ENCODE measurements at regions not wholly inside any gene's neighbourhood (a gene's known extent, or its start where the extent isn't known, plus 50 kb on each side); places are given as distances from the start of the nearest gene placed in this dataset.
"Not testable (repeated sequence)": the region's sequence is repeated elsewhere in the genome, so short reads cannot be mapped to it uniquely, and the experiment has no call there.

DNA sequence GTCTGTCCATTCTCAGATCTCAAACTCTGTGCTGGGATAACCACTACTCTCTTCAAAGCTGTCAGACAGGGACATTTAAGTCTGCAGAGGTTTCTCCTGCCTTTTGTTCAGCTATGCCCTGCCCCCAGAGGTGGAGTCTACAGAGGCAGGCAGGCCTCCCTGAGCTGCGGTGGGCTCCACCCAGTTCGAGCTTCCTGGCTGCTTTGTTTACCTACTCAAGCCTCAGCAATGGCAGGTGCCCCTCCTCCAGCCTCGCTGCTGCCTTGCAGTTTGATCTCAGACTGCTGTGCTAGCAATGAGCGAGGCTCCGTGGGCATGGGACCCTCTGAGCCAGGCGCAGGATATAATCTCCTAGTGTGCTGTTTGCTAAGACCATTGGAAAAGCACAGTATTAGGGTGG, 53.1 kb upstream of the HUNK start:
- DNase-seq, result not testable (repeated sequence)

DNA sequence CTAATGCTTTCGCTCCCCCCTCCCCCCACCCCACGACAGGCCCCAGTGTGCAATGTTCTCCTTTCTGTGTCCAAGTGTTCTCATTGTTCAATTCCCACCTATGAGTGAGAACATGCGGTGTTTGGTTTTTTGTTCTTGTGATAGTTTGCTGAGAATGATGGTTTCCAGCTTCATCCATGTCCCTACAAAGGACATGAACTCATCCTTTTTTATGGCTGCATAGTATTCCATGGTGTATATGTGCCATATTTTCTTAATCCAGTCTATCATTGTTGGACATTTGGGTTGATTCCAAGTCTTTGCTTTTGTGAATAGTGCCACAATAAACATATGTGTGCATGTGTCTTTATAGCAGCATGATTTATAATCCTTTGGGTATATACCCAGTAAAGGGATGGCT, 58.5 kb upstream of the HUNK start:
- DNase-seq, result not testable (repeated sequence)

- no peak for DNase-seq
These were observed 59.0 kb upstream of the HUNK start for GRCh38 chr21:31813862-31814261.

- DNase-seq, result no peak
These were observed 68.8 kb upstream of the HUNK start for GRCh38 chr21:31804008-31804394.

- no peak for DNase-seq
These were observed 69.5 kb upstream of the HUNK start for GRCh38 chr21:31803039-31804007.

- DNase-seq, result no peak
These were observed 70.4 kb upstream of the SCAF4 start for GRCh38 chr21:31802331-31802730.

DNA sequence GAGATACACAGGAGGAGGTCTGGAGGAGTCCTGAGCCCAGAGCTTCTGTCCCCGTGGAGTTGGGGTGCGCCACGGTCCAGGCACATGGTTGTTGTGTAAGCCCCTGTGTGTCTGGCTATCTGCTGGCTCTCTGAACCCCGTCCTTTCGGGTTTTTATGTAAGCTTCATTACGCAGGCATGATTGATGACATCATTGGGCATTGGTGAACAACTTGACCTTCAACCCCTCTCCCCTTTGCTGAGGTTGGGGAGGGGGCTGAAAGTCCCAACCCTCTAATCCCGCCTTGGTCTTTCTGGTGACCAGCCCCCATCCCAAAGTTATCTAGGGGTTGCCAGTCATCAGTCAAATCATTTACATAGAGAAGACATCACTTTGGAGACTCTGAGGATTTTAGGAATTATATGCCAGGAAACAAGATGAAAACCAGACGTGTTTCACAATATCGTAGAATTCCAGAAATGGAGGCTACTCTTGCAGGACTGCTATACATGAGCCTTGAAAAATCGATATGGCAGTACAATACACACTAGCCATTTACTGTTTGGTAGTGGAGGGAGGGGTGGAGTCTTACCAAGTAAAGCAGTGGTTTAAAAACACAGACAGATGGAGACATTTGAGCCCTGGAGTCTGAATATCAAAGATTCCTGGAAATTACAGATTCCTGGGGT, 69.8 kb upstream of the SCAF4 start:
- DNase-seq, result no peak

GRCh38 chr21:31798842-31799704, 67.2 kb upstream of the SCAF4 start:
- DNase-seq, result no peak

- no peak for DNase-seq
These were observed 64.1 kb upstream of the SCAF4 start for GRCh38 chr21:31795992-31796391.

GRCh38 chr21:31790420-31790819, 58.5 kb upstream of the SCAF4 start:
- DNase-seq, result not testable (repeated sequence)

DNA sequence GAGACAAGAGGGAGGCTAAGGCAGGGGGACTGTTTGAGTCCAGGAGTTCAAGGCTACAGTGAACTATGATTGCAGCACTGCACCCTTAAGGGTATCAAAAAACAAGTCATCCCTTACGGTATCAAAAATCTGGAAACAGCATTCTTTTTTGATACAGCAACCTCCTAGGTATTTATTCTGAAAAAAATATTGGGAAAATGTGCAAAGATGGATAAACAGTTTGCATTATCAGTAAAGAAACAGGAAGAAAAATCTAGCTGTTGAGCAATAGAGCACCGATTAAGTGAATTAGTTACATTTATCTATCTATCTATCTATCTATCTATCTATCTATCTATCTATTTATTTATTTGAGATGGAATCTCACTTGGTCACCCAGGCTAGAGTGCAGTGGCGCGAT, 56.7 kb upstream of the SCAF4 start:
- DNase-seq, result no peak

DNA sequence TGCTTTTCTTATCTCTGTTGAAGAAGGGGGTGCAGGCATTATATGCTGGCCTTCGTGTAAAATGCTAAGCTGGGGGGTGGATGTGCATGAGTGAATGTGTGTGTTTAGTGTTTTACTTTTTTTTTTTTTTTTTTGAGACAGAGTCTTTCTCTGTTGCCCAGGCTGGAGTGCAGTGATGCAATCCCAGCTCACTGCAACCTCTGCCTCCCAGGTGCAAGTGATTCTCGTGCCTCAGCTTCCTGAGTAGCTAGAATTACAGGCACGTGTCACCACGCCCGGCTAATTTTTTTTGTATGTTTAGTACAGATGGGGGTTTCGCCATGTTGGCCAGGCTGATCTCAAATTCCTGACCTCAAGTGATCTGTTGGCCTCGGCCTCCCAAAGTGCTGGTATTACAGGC, 55.8 kb upstream of the SCAF4 start:
- DNase-seq, result not testable (repeated sequence)

DNA sequence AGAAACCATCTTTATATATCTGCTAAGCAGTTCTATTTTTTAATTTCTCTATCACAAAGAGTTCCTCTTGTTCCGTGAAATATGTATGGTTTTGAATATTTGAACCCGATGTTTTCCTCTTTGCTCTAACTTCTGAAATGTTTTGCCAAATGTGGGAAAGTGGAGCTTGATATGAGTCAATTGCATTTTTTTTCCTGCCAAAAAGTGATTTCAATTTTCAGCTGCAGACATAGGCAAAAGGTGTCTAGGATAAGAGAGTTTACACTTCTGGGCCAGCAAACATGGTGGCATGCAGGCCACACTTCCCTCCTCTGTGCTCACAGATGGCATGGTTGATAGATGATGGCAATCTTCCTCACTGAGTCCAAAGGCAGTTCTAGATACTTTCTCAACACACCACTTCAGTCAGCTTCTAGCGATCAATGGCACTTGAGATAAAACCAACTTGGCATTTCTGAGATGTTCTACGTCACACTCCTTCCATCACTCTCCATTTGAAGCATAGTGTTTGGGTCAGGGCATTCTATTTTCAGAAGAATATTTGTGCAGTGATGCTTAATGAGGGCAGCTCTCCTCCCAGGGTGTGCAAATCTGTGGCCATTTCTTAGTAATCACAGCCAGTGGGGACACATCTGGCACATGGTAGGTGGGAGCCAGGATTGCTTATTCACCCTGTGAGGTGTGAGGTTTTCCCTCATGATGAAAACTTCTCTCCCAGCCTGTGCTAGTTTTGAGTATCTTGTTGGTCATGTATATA, 54.4 kb upstream of the SCAF4 start:
- no peak for DNase-seq

GRCh38 chr21:31785237-31786163, 53.6 kb upstream of the SCAF4 start:
- DNase-seq, result peak; percentile 9 to 24

GRCh38 chr21:31781737-31782136, 49.8 kb upstream of the SCAF4 start:
- DNase-seq, result no peak
